ENCODE measurements at regions not wholly inside any gene's neighbourhood (a gene's known extent, or its start where the extent isn't known, plus 50 kb on each side); places are given as distances from the start of the nearest gene placed in this dataset.

DNA sequence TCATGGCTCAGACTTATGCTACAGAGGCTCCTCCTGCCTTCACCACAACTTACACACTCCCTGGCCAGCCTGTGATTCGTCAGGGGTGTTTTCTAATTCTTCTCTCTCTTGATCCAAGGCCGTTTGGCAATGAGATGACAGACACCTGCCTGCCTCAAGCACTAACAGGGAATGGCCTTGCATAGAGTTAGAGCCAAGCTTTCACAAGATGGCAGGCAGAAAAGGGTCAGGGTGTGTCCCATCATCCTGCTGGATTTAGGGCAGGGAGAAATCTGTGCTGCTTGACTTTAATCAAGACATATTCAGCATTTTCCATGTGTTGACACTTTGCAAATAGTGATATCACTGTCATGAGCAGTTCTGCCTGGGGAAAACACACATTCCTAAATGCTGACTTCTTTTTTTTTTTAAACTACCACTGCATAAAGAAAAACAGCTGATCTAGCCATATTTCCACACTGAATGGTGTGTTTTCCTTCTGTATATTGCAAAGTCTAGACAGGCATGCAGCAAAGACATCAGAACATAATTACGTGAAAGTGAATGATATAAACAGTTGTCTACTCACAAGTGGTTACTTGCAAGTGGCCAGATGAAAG is 95.0 kb upstream of the SLC25A48 start:
- Histone ChIP-seq H2BK12ac (ENCODE audit: low read depth, low read length) (no peak overlapping the region), H3K18ac (ENCODE audit: extremely low read depth, low read length) (no peak overlapping the region), H2BK5ac (ENCODE audit: low read depth, low read length) (no peak overlapping the region), H3K23ac (ENCODE audit: insufficient read length) (no peak overlapping the region), H4K91ac (replicated peaks; ENCODE audit: insufficient read length, low read length) (no peak overlapping the region), H3K27ac (ENCODE audit: low read depth, low read length) (no peak overlapping the region), H2AK5ac (ENCODE audit: low read depth, low read length) (no peak overlapping the region), H4K20me1 (replicated peaks in 1 of 2; ENCODE audit: control insufficient read depth in 1 of 2, insufficient read depth in 2 of 2, low read length in 2 of 2) (no peaks in the 10 kb centered on the region), H3K27me3 (replicated peaks in 1 of 4; ENCODE audit: control insufficient read depth in 3 of 4, extremely low read depth in 1 of 4, insufficient read depth in 3 of 4, low read length in 3 of 4) (no peaks in the 10 kb centered on the region), H2AFZ (ENCODE audit: low read length) (no peak overlapping the region), H3K4me3 (ENCODE audit: extremely low read depth in 1 of 4, insufficient read depth in 2 of 4, low read depth in 3 of 4, low read length in 4 of 4) (no peak overlapping the region), H3K4ac (replicated peaks; ENCODE audit: insufficient read length, low read depth, low read length) (no peak overlapping the region), H2BK20ac (ENCODE audit: low read length) (no peak overlapping the region), H2BK15ac (ENCODE audit: low read length) (no peak overlapping the region), H2BK120ac (replicated peaks; ENCODE audit: low read depth, low read length) (no peak overlapping the region), H3K79me1 (ENCODE audit: low read depth, low read length) (no peaks in the 10 kb centered on the region), H4K8ac (ENCODE audit: extremely low read depth, insufficient read depth, low read length) (no peak overlapping the region), H4K5ac (ENCODE audit: insufficient read length, low read depth, low read length) (no peak overlapping the region), H3K36me3 (ENCODE audit: control insufficient read depth in 2 of 4, insufficient read depth in 4 of 4, low read length in 3 of 4) (no peaks in the 10 kb centered on the region), H3K56ac (replicated peaks; ENCODE audit: insufficient read length, low read depth, low read length) (no peak overlapping the region), H3K9me3 (ENCODE audit: insufficient read depth in 2 of 2, low read depth in 1 of 2, low read length in 1 of 2) (0 out of 4 replicates have a peak, but pooled peaks cover 0 to under 1% of the 10 kb centered on the region in 2 experiments), H3K23me2 (ENCODE audit: low read depth, low read length) (no peaks in the 10 kb centered on the region; the same call in 1 of the 2 replicates), H3K14ac (ENCODE audit: insufficient read length) (no peak overlapping the region), H3K9ac (replicated peaks in 1 of 4; ENCODE audit: extremely low read depth in 1 of 4, low read depth in 3 of 4, low read length in 3 of 4) (no peak overlapping the region), H3K79me2 (ENCODE audit: control insufficient read depth in 1 of 2, insufficient read depth in 2 of 2, low read length in 2 of 2) (no peaks in the 10 kb centered on the region), H3K4me2 (ENCODE audit: insufficient read depth in 1 of 2, low read depth in 2 of 2, low read length in 2 of 2) (no peak overlapping the region), H3K4me1 (replicated peaks in 1 of 4; ENCODE audit: control insufficient read depth in 3 of 4, insufficient read depth in 4 of 4, low read length in 3 of 4) (no peaks in the 10 kb centered on the region)
- DNase-seq (ENCODE audit: low read depth in 1 of 2, low spot score in 2 of 2), result peak in 1 of 2 experiments; percentile 17
- no peak for FAIRE-seq
- WGBS, 2 experiments (ENCODE audit: extremely low coverage in 1 of 2, insufficient coverage in 1 of 2, insufficient read length in 1 of 2, insufficient replicate concordance in 2 of 2, low coverage in 1 of 2, low lambda C conversion rate in 2 of 2, missing lambda C conversion rate in 1 of 2), result 86% methylated on average over 3 of the region's 3 CpGs; no CpG with 5 or more reads in 1 of the 2 experiments
- ChIA-PET POLR2A (ENCODE audit: partially characterized antibody) (no interaction called here), CTCF (ENCODE audit: partially characterized antibody) (interaction anchor here (1.0 to 2.3 kb wide), 5 partner anchors 10 to 278 kb away, joined by 3 to 14 read pairs (median 9); partner anchors contain the start of gene SLC25A48)
- TF ChIP-seq BACH1 (IDR thresholded peaks at IDR 0.05; ENCODE audit: low read length), result no peak
- no peak for TF ChIP-seq CHD2 (IDR thresholded peaks at IDR 0.05; ENCODE audit: low read length)
- TF ChIP-seq RXRA (IDR thresholded peaks at IDR 0.05; ENCODE audit: insufficient read depth, low read depth, low read length), result no peak
- TF ChIP-seq, protein P1, sequence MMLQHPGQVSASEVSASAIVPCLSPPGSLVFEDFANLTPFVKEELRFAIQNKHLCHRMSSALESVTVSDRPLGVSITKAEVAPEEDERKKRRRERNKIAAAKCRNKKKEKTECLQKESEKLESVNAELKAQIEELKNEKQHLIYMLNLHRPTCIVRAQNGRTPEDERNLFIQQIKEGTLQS (IDR thresholded peaks at IDR 0.05; ENCODE audit: insufficient read depth, low read depth, low read length), result no peak
- TF ChIP-seq RNF2 (IDR thresholded peaks at IDR 0.05; ENCODE audit: borderline replicate concordance, low read depth, low read length, missing control alignments, poor library complexity, severe bottlenecking), result no peak
- no peak for TF ChIP-seq RAD21 (IDR thresholded peaks at IDR 0.05 in 1 of 2, conservative IDR thresholded peaks at IDR 0.05 in 1 of 2; ENCODE audit: low read depth in 2 of 2, low read length in 2 of 2)
- TF ChIP-seq PHF8 (conservative IDR thresholded peaks at IDR 0.05; ENCODE audit: low read depth, low read length), result no peak
- TF ChIP-seq SP2 (IDR thresholded peaks at IDR 0.05; ENCODE audit: low read length), result no peak
- no peak for TF ChIP-seq CEBPB (IDR thresholded peaks at IDR 0.05; ENCODE audit: low read depth, low read length)
- no peak for TF ChIP-seq EP300 (IDR thresholded peaks at IDR 0.05; ENCODE audit: borderline replicate concordance in 1 of 2, low read depth in 2 of 2, low read length in 2 of 2)
- TF ChIP-seq, protein P2, sequence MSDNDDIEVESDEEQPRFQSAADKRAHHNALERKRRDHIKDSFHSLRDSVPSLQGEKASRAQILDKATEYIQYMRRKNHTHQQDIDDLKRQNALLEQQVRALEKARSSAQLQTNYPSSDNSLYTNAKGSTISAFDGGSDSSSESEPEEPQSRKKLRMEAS (IDR thresholded peaks at IDR 0.05), result no peak
- TF ChIP-seq SAP30 (IDR thresholded peaks at IDR 0.05; ENCODE audit: insufficient read depth, insufficient replicate concordance, low read length), result no peak

Data from H1 (cell line).